CD14-positive monocyte (primary cell): ENCODE measurements at regions not wholly inside any gene's neighbourhood (a gene's known extent, or its start where the extent isn't known, plus 50 kb on each side); places are given as distances from the start of the nearest gene placed in this dataset.
A peak's percentile ranks its signal among the peaks of the same experiment; 100 is the strongest.

Experiments
- DNase-seq, 3 donors: peaks; one replicate each; pipeline ENCODE4 v3.0.0-alpha.2; 2011 to 2022
- H2AFZ ChIP-seq: 2 replicates; pipeline ENCODE4 v1.6.0; 2012; ENCODE audit warnings: mild to moderate bottlenecking, low read depth, low read length, inconsistent platforms; ENCODE audit not compliant: insufficient read depth, poor library complexity, severe bottlenecking
- H3K27ac ChIP-seq, 2 donors: 1 replicate in 1 of 2; 2 replicates in 1 of 2; pipeline ENCODE4 v1.5.1; 2012 to 2013; ENCODE audit warnings: low read length in 2 of 2, control low read depth in 1 of 2, inconsistent platforms in 1 of 2, low read depth in 1 of 2, mild to moderate bottlenecking in 1 of 2
- H3K27me3 ChIP-seq, 2 donors: one replicate each; pipeline versions ENCODE4 v1.6.0 to v1.6.1; 2011 to 2013; ENCODE audit warnings: low read length in 2 of 2; ENCODE audit not compliant: control insufficient read depth in 2 of 2, insufficient read depth in 2 of 2
- H3K36me3 ChIP-seq, 2 donors: replicated peaks in 1 of 2; 1 replicate in 1 of 2; 2 replicates in 1 of 2; pipeline versions ENCODE4 v1.5.1 to v1.6.1; 2012 to 2013; ENCODE audit warnings: low read length in 2 of 2, control low read depth in 1 of 2, inconsistent platforms in 1 of 2, mild to moderate bottlenecking in 1 of 2; ENCODE audit not compliant: insufficient read depth in 2 of 2, control insufficient read depth in 1 of 2
- H3K4me1 ChIP-seq, 2 donors: 1 replicate in 1 of 2; 2 replicates in 1 of 2; pipeline versions ENCODE4 v1.5.1 to v1.6.1; 2012 to 2013; ENCODE audit warnings: low read length in 2 of 2, control low read depth in 1 of 2, inconsistent platforms in 1 of 2, mild to moderate bottlenecking in 1 of 2, moderate library complexity in 1 of 2; ENCODE audit not compliant: insufficient read depth in 2 of 2, control insufficient read depth in 1 of 2
- H3K4me2 ChIP-seq: replicated peaks from 2 replicates; pipeline ENCODE3; 2012; ENCODE audit warnings: low read length, moderate library complexity, mild to moderate bottlenecking; ENCODE audit not compliant: poor library complexity, severe bottlenecking; ENCODE audit errors: extremely low read depth
- H3K4me3 ChIP-seq, 3 experiments: fragments of 200-600 bp in 1 of 3; sonication (generic) in 1 of 3; replicated peaks in 1 of 3; 1 replicate in 2 of 3; 2 replicates in 1 of 3; pipeline ENCODE4 v1.5.1; 2011 to 2013; ENCODE audit warnings: low read length in 3 of 3, mild to moderate bottlenecking in 3 of 3, control low read depth in 2 of 3, low read depth in 2 of 3, inconsistent platforms in 1 of 3, moderate library complexity in 1 of 3
- H3K79me2 ChIP-seq: 2 replicates; pipeline ENCODE4 v1.6.0; 2012; ENCODE audit warnings: mild to moderate bottlenecking, control low read depth, inconsistent platforms, low read length, moderate library complexity; ENCODE audit not compliant: insufficient read depth
- H3K9ac ChIP-seq: 2 replicates; pipeline ENCODE4 v1.6.0; 2017; ENCODE audit warnings: low read length, mild to moderate bottlenecking; ENCODE audit not compliant: insufficient read depth, poor library complexity, severe bottlenecking
- H3K9me3 ChIP-seq, 2 donors: replicated peaks in 1 of 2; 1 replicate in 1 of 2; 2 replicates in 1 of 2; pipeline versions ENCODE4 v1.5.1 to v1.6.1; 2012 to 2013; ENCODE audit warnings: low read length in 2 of 2, control low read depth in 1 of 2; ENCODE audit not compliant: control insufficient read depth in 1 of 2, insufficient read depth in 1 of 2
- H4K20me1 ChIP-seq: 2 replicates; pipeline ENCODE4 v1.6.0; 2012; ENCODE audit warnings: mild to moderate bottlenecking, low read length, control low read depth, moderate library complexity; ENCODE audit not compliant: insufficient read depth
- H3K27ac Mint-ChIP-seq, 7 donors: one replicate each; pipeline ENCODE4 v1.8.0; 2020; ENCODE audit warnings: mild to moderate bottlenecking in 7 of 7, mixed read lengths in 7 of 7, moderate library complexity in 6 of 7, inconsistent platforms in 2 of 7
- H3K27me3 Mint-ChIP-seq, 3 donors: one replicate each; pipeline ENCODE4 v1.8.0; 2021 to 2022; ENCODE audit warnings: low read depth in 3 of 3, mild to moderate bottlenecking in 3 of 3, mixed read lengths in 3 of 3, moderate library complexity in 3 of 3, inconsistent platforms in 1 of 3
- H3K36me3 Mint-ChIP-seq, 2 donors: one replicate each; pipeline ENCODE4 v1.8.0; 2020; ENCODE audit warnings: mixed read lengths in 2 of 2, inconsistent platforms in 1 of 2, mild to moderate bottlenecking in 1 of 2
- H3K4me1 Mint-ChIP-seq: one replicate; pipeline ENCODE4 v1.8.0; 2020; ENCODE audit warnings: mild to moderate bottlenecking, mixed read lengths
- H3K4me3 Mint-ChIP-seq, 2 donors: one replicate each; pipeline ENCODE4 v1.8.0; 2020; ENCODE audit warnings: mild to moderate bottlenecking in 2 of 2, mixed read lengths in 2 of 2, moderate library complexity in 1 of 2
- H3K9me3 Mint-ChIP-seq, 7 donors: one replicate each; pipeline ENCODE4 v1.8.0; 2020 to 2022; ENCODE audit warnings: mixed read lengths in 7 of 7, mild to moderate bottlenecking in 6 of 7, moderate library complexity in 6 of 7, inconsistent platforms in 2 of 7
- CTCF ChIP-seq: fragments of 200-600 bp; IDR thresholded peaks from one replicate; pipeline ENCODE4 v1.8.0; 2022; ENCODE audit warnings: antibody characterized with exemption, mild to moderate bottlenecking
- WGBS: methylation state at CpG from one replicate; pipeline ENCODE4 v1.1.5; 2013; ENCODE audit warnings: missing lambda C conversion rate; ENCODE audit not compliant: insufficient coverage; 5-methylcytosine and 5-hydroxymethylcytosine counted together
- intact Hi-C, 2 donors: fragments of 100-400 bp; cut with micrococcal nuclease; formaldehyde crosslinking; loops; one replicate each; pipeline versions ENCODE4 v1.15.0 to v1.15.1; 2023

- Histone ChIP-seq H4K20me1 (no peaks in the 10 kb centered on the region), H3K4me2 (no peak overlapping the region), H3K9me3 (peaks cover 3 to 5% of the 10 kb centered on the region in 2 donors), H3K4me1 (peaks cover 14 to 32% of the 10 kb centered on the region in 2 donors), H3K27ac (no peak overlapping the region), H3K9ac (no peak overlapping the region), H3K4me3 (no peak overlapping the region), H2AFZ (no peak overlapping the region), H3K36me3 (no peaks in the 10 kb centered on the region), H3K27me3 (no peaks in the 10 kb centered on the region), H3K79me2 (no peaks in the 10 kb centered on the region)
- Mint-ChIP-seq H3K4me3 (no peak overlapping the region), H3K36me3 (peaks cover 3 to 4% of the 10 kb centered on the region in 2 donors), H3K27me3 (peaks cover 2 to 9% (median 5%) of the 10 kb centered on the region in 3 donors), H3K4me1 (peaks cover 31% of the 10 kb centered on the region), H3K9me3 (peaks cover 9 to 14% (median 12%) of the 10 kb centered on the region in 7 donors), H3K27ac (peak overlapping the region in 5 of 7 donors; percentile 51 to 78 (median 70))
- no peak for TF ChIP-seq CTCF
- WGBS: 82% methylated on average over 19 of the region's 21 CpGs
- intact Hi-C loops: no loop called here
- DNase-seq: no peak
Observed at GRCh38 chr17:83190601-83191387, 111.4 kb downstream of the METRNL start.

GRCh38 chr17:83191388-83192160, 112.2 kb downstream of the METRNL start:
- Histone ChIP-seq H3K9me3 (peaks cover 3 to 5% of the 10 kb centered on the region in 2 donors), H3K27ac (no peak overlapping the region), H3K4me1 (peaks cover 15 to 36% of the 10 kb centered on the region in 2 donors), H4K20me1 (no peaks in the 10 kb centered on the region), H3K4me2 (no peak overlapping the region), H3K36me3 (no peaks in the 10 kb centered on the region), H3K79me2 (no peaks in the 10 kb centered on the region), H3K9ac (no peak overlapping the region), H3K4me3 (no peak overlapping the region), H2AFZ (no peak overlapping the region), H3K27me3 (no peaks in the 10 kb centered on the region)
- no peak for TF ChIP-seq CTCF
- intact Hi-C loops: no loop called here
- Mint-ChIP-seq H3K9me3 (peaks cover 9 to 14% (median 12%) of the 10 kb centered on the region in 7 donors), H3K36me3 (peaks cover 3 to 4% of the 10 kb centered on the region in 2 donors), H3K4me3 (no peak overlapping the region), H3K27ac (peak overlapping the region in 2 of 7 donors; percentile 51 to 74), H3K4me1 (peaks cover 31% of the 10 kb centered on the region), H3K27me3 (peaks cover 0 to 11% (median 5%) of the 10 kb centered on the region in 3 donors)
- 97% methylated on average over 9 of the region's 11 CpGs for WGBS
- DNase-seq: no peak
